ENCODE measurements at regions not wholly inside any gene's neighbourhood (a gene's known extent, or its start where the extent isn't known, plus 50 kb on each side); places are given as distances from the start of the nearest gene placed in this dataset.

GRCh38 chr7:11952972-11953371, 121.0 kb upstream of the THSD7A start:
- no peaks in the 10 kb centered on the region for H3K79me2 ChIP-seq (ENCODE audit: control insufficient read depth, low read length)
- no peaks in the 10 kb centered on the region for H3K9me2 ChIP-seq (replicated peaks; ENCODE audit: control insufficient read depth, low read length)
- TF ChIP-seq CTCF (IDR thresholded peaks at IDR 0.05; ENCODE audit: low read depth, low read length, poor library complexity, severe bottlenecking) (no peak), EZH2phosphoT487 (IDR thresholded peaks at IDR 0.05; ENCODE audit: borderline replicate concordance, low read length) (no peak)
- no peaks in the 10 kb centered on the region for H3K27me3 ChIP-seq (ENCODE audit: control insufficient read depth, low read length)
- H3K4me2 ChIP-seq (ENCODE audit: low read length) = no peak overlapping the region
- no peaks in the 10 kb centered on the region for H4K20me1 ChIP-seq (ENCODE audit: control insufficient read depth, insufficient read depth, low read depth, low read length)
- H3K4me3 ChIP-seq (ENCODE audit: low read length) = no peak overlapping the region
- no peak overlapping the region for H3K27ac ChIP-seq (ENCODE audit: low read depth, low read length)
- no peaks in the 10 kb centered on the region for H3K36me3 ChIP-seq (ENCODE audit: control insufficient read depth, low read length)
- H3F3A ChIP-seq (ENCODE audit: control insufficient read depth, insufficient read depth) = no peaks in the 10 kb centered on the region
- H3K9me3 ChIP-seq (ENCODE audit: control insufficient read depth, insufficient read depth, low read length) = peaks cover 5% of the 10 kb centered on the region; the same call in 1 of the 2 replicates
- no peaks in the 10 kb centered on the region for H3K4me1 ChIP-seq (ENCODE audit: control insufficient read depth, low read length)

GRCh38 chr7:11956991-11957390, 125.0 kb upstream of the THSD7A start:
- TF ChIP-seq CTCF (IDR thresholded peaks at IDR 0.05; ENCODE audit: low read depth, low read length, poor library complexity, severe bottlenecking) (no peak), EZH2phosphoT487 (IDR thresholded peaks at IDR 0.05; ENCODE audit: borderline replicate concordance, low read length) (no peak)
- Histone ChIP-seq H3F3A (ENCODE audit: control insufficient read depth, insufficient read depth) (no peaks in the 10 kb centered on the region), H3K27ac (ENCODE audit: low read depth, low read length) (no peak overlapping the region), H3K9me2 (replicated peaks; ENCODE audit: control insufficient read depth, low read length) (no peaks in the 10 kb centered on the region), H3K36me3 (ENCODE audit: control insufficient read depth, low read length) (no peaks in the 10 kb centered on the region), H3K4me1 (ENCODE audit: control insufficient read depth, low read length) (no peaks in the 10 kb centered on the region), H4K20me1 (ENCODE audit: control insufficient read depth, insufficient read depth, low read depth, low read length) (no peaks in the 10 kb centered on the region), H3K79me2 (ENCODE audit: control insufficient read depth, low read length) (no peaks in the 10 kb centered on the region), H3K9me3 (ENCODE audit: control insufficient read depth, insufficient read depth, low read length) (no peaks in the 10 kb centered on the region), H3K27me3 (ENCODE audit: control insufficient read depth, low read length) (no peaks in the 10 kb centered on the region), H3K4me2 (ENCODE audit: low read length) (no peak overlapping the region), H3K4me3 (ENCODE audit: low read length) (no peak overlapping the region)

GRCh38 chr7:11957956-11958355, 126.0 kb upstream of the THSD7A start:
- Histone ChIP-seq H3K27me3 (ENCODE audit: control insufficient read depth, low read length) (no peaks in the 10 kb centered on the region), H3F3A (ENCODE audit: control insufficient read depth, insufficient read depth) (no peaks in the 10 kb centered on the region), H3K27ac (ENCODE audit: low read depth, low read length) (no peak overlapping the region), H3K4me2 (ENCODE audit: low read length) (no peak overlapping the region), H3K4me1 (ENCODE audit: control insufficient read depth, low read length) (no peaks in the 10 kb centered on the region), H4K20me1 (ENCODE audit: control insufficient read depth, insufficient read depth, low read depth, low read length) (no peaks in the 10 kb centered on the region), H3K9me2 (replicated peaks; ENCODE audit: control insufficient read depth, low read length) (no peaks in the 10 kb centered on the region), H3K79me2 (ENCODE audit: control insufficient read depth, low read length) (no peaks in the 10 kb centered on the region), H3K9me3 (ENCODE audit: control insufficient read depth, insufficient read depth, low read length) (no peaks in the 10 kb centered on the region), H3K36me3 (ENCODE audit: control insufficient read depth, low read length) (no peaks in the 10 kb centered on the region), H3K4me3 (ENCODE audit: low read length) (no peak overlapping the region)
- TF ChIP-seq EZH2phosphoT487 (IDR thresholded peaks at IDR 0.05; ENCODE audit: borderline replicate concordance, low read length) = no peak
- no peak for TF ChIP-seq CTCF (IDR thresholded peaks at IDR 0.05; ENCODE audit: low read depth, low read length, poor library complexity, severe bottlenecking)

- Histone ChIP-seq H3K27me3 (ENCODE audit: control insufficient read depth, low read length) (no peaks in the 10 kb centered on the region), H3K4me1 (ENCODE audit: control insufficient read depth, low read length) (no peaks in the 10 kb centered on the region), H3K9me3 (ENCODE audit: control insufficient read depth, insufficient read depth, low read length) (no peaks in the 10 kb centered on the region), H4K20me1 (ENCODE audit: control insufficient read depth, insufficient read depth, low read depth, low read length) (no peaks in the 10 kb centered on the region), H3K4me2 (ENCODE audit: low read length) (no peak overlapping the region), H3K79me2 (ENCODE audit: control insufficient read depth, low read length) (no peaks in the 10 kb centered on the region), H3K4me3 (ENCODE audit: low read length) (no peak overlapping the region), H3K27ac (ENCODE audit: low read depth, low read length) (no peak overlapping the region), H3K9me2 (replicated peaks; ENCODE audit: control insufficient read depth, low read length) (no peaks in the 10 kb centered on the region), H3F3A (ENCODE audit: control insufficient read depth, insufficient read depth) (no peaks in the 10 kb centered on the region), H3K36me3 (ENCODE audit: control insufficient read depth, low read length) (no peaks in the 10 kb centered on the region)
- no peak for TF ChIP-seq CTCF (IDR thresholded peaks at IDR 0.05; ENCODE audit: low read depth, low read length, poor library complexity, severe bottlenecking)
Observed at GRCh38 chr7:11959121-11959520, 127.1 kb upstream of the THSD7A start.
